H1 (cell line): ENCODE measurements at regions not wholly inside any gene's neighbourhood (a gene's known extent, or its start where the extent isn't known, plus 50 kb on each side); places are given as distances from the start of the nearest gene placed in this dataset.

Source experiments
- CTCF ChIA-PET: fragments of 300-600 bp; sonication (Branson Sonifier 250); formaldehyde crosslinking; loops from one replicate; lab custom pipeline; 2021; ENCODE audit not compliant: partially characterized antibody; lab: Charles Lee
- POLR2A ChIA-PET: fragments of 300-600 bp; sonication (Branson Sonifier 250); formaldehyde crosslinking; loops from one replicate; lab custom pipeline; 2021; ENCODE audit warnings: inconsistent platforms; ENCODE audit not compliant: partially characterized antibody; lab: Charles Lee
- DNase-seq, 2 experiments: peaks; one replicate each; pipeline versions ENCODE4 v3.0.0 to v3.0.0-alpha.2; 2010 to 2022; ENCODE audit warnings: low spot score in 2 of 2, low read depth in 1 of 2, mixed read lengths in 1 of 2
- FAIRE-seq: peaks from 2 replicates; lab custom pipeline; 2011; peaks lifted over from hg19 to GRCh38; lab: Jason Lieb, UNC
- H2AFZ ChIP-seq: 2 replicates; pipeline ENCODE4 v1.8.1; 2012; ENCODE audit warnings: low read length, inconsistent platforms
- H2AK5ac ChIP-seq: 2 replicates; pipeline ENCODE4 v1.6.1; 2013; ENCODE audit warnings: low read depth, low read length
- H2BK120ac ChIP-seq: replicated peaks from 2 replicates; pipeline ENCODE3; 2013; ENCODE audit warnings: low read depth, low read length, inconsistent platforms
- H2BK12ac ChIP-seq: 2 replicates; pipeline ENCODE4 v1.6.1; 2013; ENCODE audit warnings: low read depth, low read length
- H2BK15ac ChIP-seq: 2 replicates; pipeline ENCODE4 v1.6.1; 2013; ENCODE audit warnings: low read length
- H2BK20ac ChIP-seq: 2 replicates; pipeline ENCODE4 v1.6.1; 2013; ENCODE audit warnings: low read length
- H2BK5ac ChIP-seq: 2 replicates; pipeline ENCODE4 v1.6.1; 2013; ENCODE audit warnings: low read depth, low read length
- H3K14ac ChIP-seq: 2 replicates; pipeline ENCODE4 v1.6.1; 2013; ENCODE audit warnings: inconsistent platforms; ENCODE audit not compliant: insufficient read length
- H3K18ac ChIP-seq: 2 replicates; pipeline ENCODE4 v1.6.1; 2013; ENCODE audit warnings: low read length; ENCODE audit errors: extremely low read depth
- H3K23ac ChIP-seq: 2 replicates; pipeline ENCODE4 v1.6.1; 2013; ENCODE audit warnings: inconsistent platforms; ENCODE audit not compliant: insufficient read length
- H3K23me2 ChIP-seq: 2 replicates; pipeline ENCODE4 v1.6.1; 2013; ENCODE audit warnings: low read depth, low read length
- H3K27ac ChIP-seq: 2 replicates; pipeline ENCODE4 v1.6.1; 2011; ENCODE audit warnings: low read depth, low read length, inconsistent platforms
- H3K27me3 ChIP-seq, 4 experiments: replicated peaks in 1 of 4; 1 replicate in 1 of 4; 2 replicates in 3 of 4; pipeline versions ENCODE4 v1.6.1 to v1.8.1; 2011 to 2013; ENCODE audit warnings: low read length in 3 of 4, mild to moderate bottlenecking in 3 of 4, inconsistent platforms in 2 of 4, mixed read lengths in 2 of 4, moderate library complexity in 1 of 4; ENCODE audit not compliant: control insufficient read depth in 3 of 4, insufficient read depth in 3 of 4; ENCODE audit errors: extremely low read depth in 1 of 4
- H3K36me3 ChIP-seq, 4 experiments: 2 replicates each; pipeline versions ENCODE4 v1.6.1 to v1.8.1; 2011 to 2013; ENCODE audit warnings: mild to moderate bottlenecking in 4 of 4, low read length in 3 of 4, moderate library complexity in 2 of 4, control low read depth in 1 of 4, inconsistent platforms in 1 of 4; ENCODE audit not compliant: insufficient read depth in 4 of 4, control insufficient read depth in 2 of 4
- H3K4ac ChIP-seq: replicated peaks from 2 replicates; pipeline ENCODE3; 2013; ENCODE audit warnings: low read length, low read depth, mixed read lengths, inconsistent platforms; ENCODE audit not compliant: insufficient read length
- H3K4me1 ChIP-seq, 4 experiments: replicated peaks in 1 of 4; 1 replicate in 1 of 4; 2 replicates in 3 of 4; pipeline versions ENCODE4 v1.6.1 to v1.8.1; 2011 to 2013; ENCODE audit warnings: low read length in 3 of 4, inconsistent platforms in 2 of 4, mixed read lengths in 1 of 4; ENCODE audit not compliant: insufficient read depth in 4 of 4, control insufficient read depth in 3 of 4
- H3K4me2 ChIP-seq, 2 experiments: 2 replicates each; pipeline versions ENCODE4 v1.6.1 to v1.8.1; 2011 to 2013; ENCODE audit warnings: low read depth in 2 of 2, low read length in 2 of 2, control low read depth in 1 of 2, inconsistent platforms in 1 of 2, mild to moderate bottlenecking in 1 of 2; ENCODE audit not compliant: insufficient read depth in 1 of 2
- H3K4me3 ChIP-seq, 4 experiments: fragments of 200-600, 300-600 bp in 1 of 4; sonication (generic), shearing (Covaris generic), sonication (Bioruptor Twin) in 1 of 4; 2 replicates each; pipeline versions ENCODE4 v1.5.1 to v1.8.1; 2011 to 2016; ENCODE audit warnings: low read length in 4 of 4, low read depth in 3 of 4, control low read depth in 2 of 4, inconsistent platforms in 2 of 4, mild to moderate bottlenecking in 2 of 4, mixed read lengths in 1 of 4, moderate library complexity in 1 of 4; ENCODE audit not compliant: insufficient read depth in 2 of 4; ENCODE audit errors: extremely low read depth in 1 of 4
- H3K56ac ChIP-seq: replicated peaks from 2 replicates; pipeline ENCODE3; 2013; ENCODE audit warnings: low read depth, mild to moderate bottlenecking, mixed read lengths, low read length, inconsistent platforms; ENCODE audit not compliant: insufficient read length
- H3K79me1 ChIP-seq: 2 replicates; pipeline ENCODE4 v1.6.1; 2013; ENCODE audit warnings: low read depth, low read length, control low read depth
- H3K79me2 ChIP-seq, 2 experiments: 2 replicates each; pipeline versions ENCODE4 v1.6.1 to v1.8.1; 2012 to 2013; ENCODE audit warnings: low read length in 2 of 2, mild to moderate bottlenecking in 2 of 2, inconsistent platforms in 1 of 2; ENCODE audit not compliant: insufficient read depth in 2 of 2, control insufficient read depth in 1 of 2
- H3K9ac ChIP-seq, 4 experiments: replicated peaks in 1 of 4; 1 replicate in 1 of 4; 2 replicates in 3 of 4; pipeline versions ENCODE4 v1.6.1 to v1.8.1; 2011 to 2013; ENCODE audit warnings: low read depth in 3 of 4, low read length in 3 of 4, control low read depth in 2 of 4, mild to moderate bottlenecking in 2 of 4, moderate library complexity in 2 of 4, inconsistent platforms in 1 of 4; ENCODE audit errors: extremely low read depth in 1 of 4
- H3K9me3 ChIP-seq, 2 experiments: 2 replicates each; pipeline versions ENCODE4 v1.6.1 to v1.8.1; 2012 to 2013; ENCODE audit warnings: mild to moderate bottlenecking in 2 of 2, moderate library complexity in 2 of 2, control low read depth in 1 of 2, inconsistent platforms in 1 of 2, low read depth in 1 of 2, low read length in 1 of 2, mixed read lengths in 1 of 2; ENCODE audit not compliant: insufficient read depth in 2 of 2
- H4K20me1 ChIP-seq, 2 experiments: replicated peaks in 1 of 2; 2 replicates each; pipeline versions ENCODE3 to v1.8.1; 2011 to 2013; ENCODE audit warnings: inconsistent platforms in 2 of 2, low read length in 2 of 2, mild to moderate bottlenecking in 1 of 2; ENCODE audit not compliant: insufficient read depth in 2 of 2, control insufficient read depth in 1 of 2
- H4K5ac ChIP-seq: 2 replicates; pipeline ENCODE4 v1.6.1; 2013; ENCODE audit warnings: low read length, low read depth, mixed read lengths, inconsistent platforms; ENCODE audit not compliant: insufficient read length
- H4K8ac ChIP-seq: 2 replicates; pipeline ENCODE4 v1.8.0; 2013; ENCODE audit warnings: mild to moderate bottlenecking, moderate library complexity, low read length, inconsistent platforms; ENCODE audit not compliant: insufficient read depth; ENCODE audit errors: extremely low read depth
- H4K91ac ChIP-seq: replicated peaks from 2 replicates; pipeline ENCODE3; 2013; ENCODE audit warnings: low read length, mixed read lengths, inconsistent platforms; ENCODE audit not compliant: insufficient read length
- CREB1 ChIP-seq: IDR thresholded peaks from 2 replicates; pipeline ENCODE4 v1.6.1; 2012; ENCODE audit warnings: inconsistent platforms
- CTCF ChIP-seq, 3 experiments: IDR thresholded peaks; 1 replicate in 2 of 3; 2 replicates in 1 of 3; pipeline versions ENCODE4 v1.5.1 to v1.6.1; 2011; ENCODE audit warnings: low read length in 3 of 3, mild to moderate bottlenecking in 3 of 3, inconsistent platforms in 2 of 3, low read depth in 1 of 3, moderate library complexity in 1 of 3; ENCODE audit not compliant: insufficient read depth in 1 of 3; ENCODE audit errors: control extremely low read depth in 1 of 3
- GABPA ChIP-seq: IDR thresholded peaks from 2 replicates; pipeline ENCODE4 v1.6.1; 2011; ENCODE audit warnings: mild to moderate bottlenecking, low read length, moderate library complexity, borderline replicate concordance; ENCODE audit not compliant: insufficient read depth
- JUN ChIP-seq: IDR thresholded peaks from 2 replicates; pipeline ENCODE4 v1.6.1; 2011; ENCODE audit warnings: low read depth, mild to moderate bottlenecking, improper control_type of control experiment, low read length
- KDM1A ChIP-seq: fragments of 200-600, 300-600 bp; sonication (generic); IDR thresholded peaks from 2 replicates; pipeline ENCODE4 v1.7.1; 2016; ENCODE audit warnings: mild to moderate bottlenecking, low read length, borderline replicate concordance
- KDM5A ChIP-seq: fragments of 200-600 bp; IDR thresholded peaks from 2 replicates; pipeline ENCODE4 v1.7.1; 2012; ENCODE audit warnings: mild to moderate bottlenecking, low read length, inconsistent platforms, mixed read lengths
- MAFK ChIP-seq: IDR thresholded peaks from 2 replicates; pipeline ENCODE4 v1.6.1; 2012; ENCODE audit warnings: low read depth, mild to moderate bottlenecking, improper control_type of control experiment, low read length
- POLR2AphosphoS5 ChIP-seq: IDR thresholded peaks from 2 replicates; pipeline ENCODE4 v1.6.1; 2011; ENCODE audit warnings: low read depth, low read length
- RNF2 ChIP-seq: fragments of 200-900, 300-1000 bp; sonication (generic); IDR thresholded peaks from 2 replicates; pipeline ENCODE4 v1.7.1; 2016; ENCODE audit warnings: borderline replicate concordance, low read depth, mild to moderate bottlenecking, antibody characterized with exemption, low read length; ENCODE audit not compliant: poor library complexity, severe bottlenecking; ENCODE audit errors: missing control alignments
- RXRA ChIP-seq: IDR thresholded peaks from 2 replicates; pipeline ENCODE4 v1.6.1; 2011; ENCODE audit warnings: low read depth, mild to moderate bottlenecking, low read length, moderate library complexity; ENCODE audit not compliant: insufficient read depth
- SP4 ChIP-seq: IDR thresholded peaks from 2 replicates; pipeline ENCODE4 v1.6.1; 2012; ENCODE audit warnings: low read length, inconsistent platforms
- TAF1 ChIP-seq: IDR thresholded peaks from 2 replicates; pipeline ENCODE4 v1.6.1; 2011; ENCODE audit warnings: mild to moderate bottlenecking, low read depth, low read length
- YY1 ChIP-seq: IDR thresholded peaks from 2 replicates; pipeline ENCODE4 v1.6.1; 2011; ENCODE audit warnings: low read depth, mild to moderate bottlenecking, low read length
- WGBS, 2 experiments: shearing (Covaris generic) in 1 of 2; methylation state at CpG; one replicate each; pipeline versions ENCODE4 v1.1.6 to v1.1.7; 2013 to 2015; ENCODE audit warnings: low lambda C conversion rate in 2 of 2, mixed read lengths in 2 of 2, inconsistent platforms in 1 of 2, low coverage in 1 of 2, missing lambda C conversion rate in 1 of 2; ENCODE audit not compliant: insufficient replicate concordance in 2 of 2, insufficient coverage in 1 of 2, insufficient read length in 1 of 2; ENCODE audit errors: extremely low coverage in 1 of 2, missing lambda C conversion rate in 1 of 2; 5-methylcytosine and 5-hydroxymethylcytosine counted together

DNA sequence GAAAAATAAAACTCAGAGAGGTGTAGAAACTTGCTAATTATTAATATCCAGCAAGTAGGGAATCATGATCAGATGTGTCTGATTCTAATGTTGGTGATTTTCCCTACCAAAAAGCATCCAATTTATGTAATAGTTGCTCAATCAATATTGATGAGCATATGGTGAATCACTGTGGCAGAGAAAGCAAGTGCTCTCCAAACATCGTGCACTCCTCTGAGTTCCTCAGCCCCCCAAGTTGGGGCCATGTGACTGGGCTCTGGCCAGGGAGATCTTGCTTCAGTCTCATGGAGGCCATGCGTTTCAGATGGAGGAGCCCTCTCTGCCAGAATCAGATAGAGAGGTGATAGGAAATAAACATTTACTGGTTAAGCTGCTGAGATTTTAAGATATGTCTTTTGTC, 133.2 kb upstream of the LY86 start:
- Histone ChIP-seq H3K27me3 (no peaks in the 10 kb centered on the region), H4K8ac (no peak overlapping the region), H4K20me1 (no peaks in the 10 kb centered on the region), H3K36me3 (no peaks in the 10 kb centered on the region), H3K23ac (no peak overlapping the region), H2AFZ (no peak overlapping the region), H3K9me3 (no peaks in the 10 kb centered on the region), H2BK15ac (no peak overlapping the region), H3K4me2 (no peak overlapping the region), H3K14ac (no peak overlapping the region), H3K4me1 (no peaks in the 10 kb centered on the region), H3K23me2 (no peaks in the 10 kb centered on the region; the same call in 1 of the 2 replicates), H3K79me2 (no peaks in the 10 kb centered on the region), H3K56ac (no peak overlapping the region), H3K4me3 (no peak overlapping the region), H3K27ac (no peak overlapping the region), H3K79me1 (no peaks in the 10 kb centered on the region), H2BK5ac (no peak overlapping the region), H2BK120ac (no peak overlapping the region), H3K18ac (no peak overlapping the region), H2BK20ac (no peak overlapping the region), H4K5ac (no peak overlapping the region), H2AK5ac (no peak overlapping the region), H4K91ac (no peak overlapping the region), H3K4ac (no peak overlapping the region), H2BK12ac (no peak overlapping the region), H3K9ac (no peak overlapping the region)
- POLR2A ChIA-PET: no interaction called here
- WGBS, 2 experiments: 96% methylated on average over 2 of the region's 2 CpGs; no CpG with 5 or more reads in 1 of the 2 experiments
- CTCF ChIA-PET: no interaction called here
- no peak for DNase-seq
- FAIRE-seq: no peak
- TF ChIP-seq SP4 (no peak), CREB1 (no peak), GABPA (no peak), MAFK (no peak), TAF1 (no peak), RNF2 (no peak), CTCF (IDR thresholded peaks at IDR 0.05; ENCODE audit: control extremely low read depth in 1 of 3, insufficient read depth in 1 of 3, low read depth in 1 of 3, low read length in 3 of 3) (no peak), JUN (no peak), POLR2AphosphoS5 (no peak), YY1 (no peak), KDM5A (no peak), KDM1A (no peak), RXRA (no peak)
